Liver (tissue), 8 donors: ENCODE measurements at regions not wholly inside any gene's neighbourhood (a gene's known extent, or its start where the extent isn't known, plus 50 kb on each side); places are given as distances from the start of the nearest gene placed in this dataset.

ENCODE experiments used
- DNase-seq: peaks from one replicate; pipeline ENCODE4 v3.0.0-alpha.2; 2017; ENCODE audit warnings: low spot score
- H3K27ac ChIP-seq, 2 donors: one replicate each; pipeline ENCODE4 v1.7.0; 2013; ENCODE audit warnings: inconsistent platforms in 2 of 2, low read length in 2 of 2, control low read depth in 1 of 2, low read depth in 1 of 2, mild to moderate bottlenecking in 1 of 2
- H3K27me3 ChIP-seq, 4 donors: one replicate each; pipeline versions ENCODE4 v1.6.1 to v1.7.0; 2013; ENCODE audit warnings: low read length in 3 of 4, inconsistent platforms in 1 of 4, mild to moderate bottlenecking in 1 of 4, moderate library complexity in 1 of 4; ENCODE audit not compliant: control insufficient read depth in 4 of 4, insufficient read depth in 4 of 4
- H3K36me3 ChIP-seq, 4 donors: one replicate each; pipeline versions ENCODE4 v1.6.1 to v1.7.0; 2013; ENCODE audit warnings: low read length in 3 of 4, mild to moderate bottlenecking in 3 of 4, low read depth in 1 of 4, moderate library complexity in 1 of 4; ENCODE audit not compliant: control insufficient read depth in 4 of 4, insufficient read depth in 3 of 4
- H3K4me1 ChIP-seq, 4 donors: one replicate each; pipeline versions ENCODE4 v1.6.1 to v1.7.0; 2013; ENCODE audit warnings: low read length in 3 of 4, mild to moderate bottlenecking in 3 of 4, moderate library complexity in 1 of 4; ENCODE audit not compliant: control insufficient read depth in 4 of 4, insufficient read depth in 4 of 4
- H3K4me3 ChIP-seq, 3 donors: one replicate each; pipeline versions ENCODE4 v1.6.1 to v1.7.0; 2013; ENCODE audit warnings: low read length in 3 of 3, control low read depth in 1 of 3, low read depth in 1 of 3, mild to moderate bottlenecking in 1 of 3
- H3K9ac ChIP-seq, 2 donors: one replicate each; pipeline ENCODE4 v1.7.0; 2013; ENCODE audit warnings: low read length in 2 of 2, mild to moderate bottlenecking in 2 of 2, moderate library complexity in 2 of 2, control low read depth in 1 of 2, low read depth in 1 of 2
- H3K9me3 ChIP-seq, 4 donors: one replicate each; pipeline versions ENCODE4 v1.6.1 to v1.7.0; 2013; ENCODE audit warnings: low read length in 3 of 4; ENCODE audit not compliant: control insufficient read depth in 4 of 4
- EGR1 ChIP-seq, 2 donors: IDR thresholded peaks; 2 replicates each; pipeline ENCODE4 v1.6.1; 2016 to 2018; ENCODE audit warnings: antibody characterized with exemption in 2 of 2, low read depth in 2 of 2
- FOXA1 ChIP-seq: IDR thresholded peaks from 2 replicates; pipeline ENCODE4 v1.6.1; 2016; ENCODE audit warnings: antibody characterized with exemption
- FOXA2 ChIP-seq: IDR thresholded peaks from 2 replicates; pipeline ENCODE4 v1.6.1; 2016; ENCODE audit warnings: antibody characterized with exemption
- GABPA ChIP-seq, 2 donors: IDR thresholded peaks in 1 of 2; conservative IDR thresholded peaks in 1 of 2; 2 replicates each; pipeline ENCODE4 v1.6.1; 2016; ENCODE audit warnings: antibody characterized with exemption in 2 of 2, mild to moderate bottlenecking in 1 of 2, moderate library complexity in 1 of 2
- HNF4A ChIP-seq, 2 donors: conservative IDR thresholded peaks; 2 replicates each; pipeline ENCODE4 v1.6.1; 2016; ENCODE audit warnings: antibody characterized with exemption in 2 of 2, mild to moderate bottlenecking in 2 of 2
- HNF4G ChIP-seq: IDR thresholded peaks from 2 replicates; pipeline ENCODE4 v1.6.1; 2016; ENCODE audit warnings: antibody characterized with exemption
- JUND ChIP-seq, 2 donors: IDR thresholded peaks; 2 replicates each; pipeline ENCODE4 v1.6.1; 2016; ENCODE audit warnings: antibody characterized with exemption in 2 of 2
- MAX ChIP-seq: IDR thresholded peaks from 2 replicates; pipeline ENCODE4 v1.6.1; 2016; ENCODE audit warnings: antibody characterized with exemption
- NR2F2 ChIP-seq: IDR thresholded peaks from 2 replicates; pipeline ENCODE4 v1.6.1; 2016; ENCODE audit warnings: antibody characterized with exemption
- RAD21 ChIP-seq, 2 donors: IDR thresholded peaks; 2 replicates each; pipeline ENCODE4 v1.6.1; 2016; ENCODE audit warnings: antibody characterized with exemption in 2 of 2, mild to moderate bottlenecking in 2 of 2
- RXRA ChIP-seq, 2 donors: IDR thresholded peaks; 2 replicates each; pipeline ENCODE4 v1.6.1; 2017 to 2018; ENCODE audit warnings: antibody characterized with exemption in 2 of 2, mild to moderate bottlenecking in 1 of 2
- SP1 ChIP-seq: IDR thresholded peaks from 2 replicates; pipeline ENCODE4 v1.6.1; 2018; ENCODE audit warnings: antibody characterized with exemption, mild to moderate bottlenecking
- TAF1 ChIP-seq: conservative IDR thresholded peaks from 2 replicates; pipeline ENCODE4 v1.6.1; 2016; ENCODE audit warnings: antibody characterized with exemption, mild to moderate bottlenecking
- YY1 ChIP-seq: IDR thresholded peaks from 2 replicates; pipeline ENCODE4 v1.6.1; 2016; ENCODE audit warnings: antibody characterized with exemption, mild to moderate bottlenecking
- ZBTB33 ChIP-seq: IDR thresholded peaks from 2 replicates; pipeline ENCODE4 v1.6.1; 2016; ENCODE audit warnings: antibody characterized with exemption
- WGBS: extraction: QIAGEN DNeasy Blood & Tissue Kit; methylation state at CpG from one replicate; pipeline ENCODE4 v1.1.7; 2013; 5-methylcytosine and 5-hydroxymethylcytosine counted together
- TF ChIP-seq, protein P1 (sequence below): fragments of 150-350 bp; IDR thresholded peaks from 2 replicates; pipeline ENCODE4 v1.5.1; 2017; ENCODE audit warnings: improper control_type of control experiment, low read depth, low read length; ENCODE audit not compliant: missing input control
- TF ChIP-seq, protein P2 (sequence below): IDR thresholded peaks from 2 replicates; pipeline ENCODE4 v1.6.1; 2016; ENCODE audit warnings: antibody characterized with exemption
- TF ChIP-seq, protein P3 (sequence below): IDR thresholded peaks from 2 replicates; pipeline ENCODE4 v1.6.1; 2016; ENCODE audit warnings: antibody characterized with exemption, mild to moderate bottlenecking
- donor health status: healthy.
- donor health status: healthy.
- donor health status: healthy.
- donor health status: healthy.
- donor health status: healthy.

- TF ChIP-seq HNF4A (conservative IDR thresholded peaks at IDR 0.05): no peak
- no peak for TF ChIP-seq FOXA1
- TF ChIP-seq NR2F2: no peak
- TF ChIP-seq YY1: no peak
- no peak for TF ChIP-seq JUND (IDR thresholded peaks at IDR 0.05)
- TF ChIP-seq RAD21 (IDR thresholded peaks at IDR 0.05): no peak
Observed at GRCh38 chr4:147056940-147057610, 111.4 kb upstream of the TTC29 start (continued).

GRCh38 chr4:147057611-147058190 is 112.0 kb upstream of the TTC29 start:
- H3K9me3 ChIP-seq: no peaks in the 10 kb centered on the region
- H3K4me1 ChIP-seq: no peaks in the 10 kb centered on the region
- peak overlapping the region; percentile 17 to 66 for H3K9ac ChIP-seq
- H3K4me3 ChIP-seq: peak overlapping the region; percentile 15 to 55 (median 36)
- H3K36me3 ChIP-seq: no peaks in the 10 kb centered on the region
- no peak overlapping the region for H3K27ac ChIP-seq
- TF ChIP-seq FOXA1: no peak
- TF ChIP-seq, protein P1, sequence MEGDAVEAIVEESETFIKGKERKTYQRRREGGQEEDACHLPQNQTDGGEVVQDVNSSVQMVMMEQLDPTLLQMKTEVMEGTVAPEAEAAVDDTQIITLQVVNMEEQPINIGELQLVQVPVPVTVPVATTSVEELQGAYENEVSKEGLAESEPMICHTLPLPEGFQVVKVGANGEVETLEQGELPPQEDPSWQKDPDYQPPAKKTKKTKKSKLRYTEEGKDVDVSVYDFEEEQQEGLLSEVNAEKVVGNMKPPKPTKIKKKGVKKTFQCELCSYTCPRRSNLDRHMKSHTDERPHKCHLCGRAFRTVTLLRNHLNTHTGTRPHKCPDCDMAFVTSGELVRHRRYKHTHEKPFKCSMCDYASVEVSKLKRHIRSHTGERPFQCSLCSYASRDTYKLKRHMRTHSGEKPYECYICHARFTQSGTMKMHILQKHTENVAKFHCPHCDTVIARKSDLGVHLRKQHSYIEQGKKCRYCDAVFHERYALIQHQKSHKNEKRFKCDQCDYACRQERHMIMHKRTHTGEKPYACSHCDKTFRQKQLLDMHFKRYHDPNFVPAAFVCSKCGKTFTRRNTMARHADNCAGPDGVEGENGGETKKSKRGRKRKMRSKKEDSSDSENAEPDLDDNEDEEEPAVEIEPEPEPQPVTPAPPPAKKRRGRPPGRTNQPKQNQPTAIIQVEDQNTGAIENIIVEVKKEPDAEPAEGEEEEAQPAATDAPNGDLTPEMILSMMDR: no peak
- TF ChIP-seq, protein P2, sequence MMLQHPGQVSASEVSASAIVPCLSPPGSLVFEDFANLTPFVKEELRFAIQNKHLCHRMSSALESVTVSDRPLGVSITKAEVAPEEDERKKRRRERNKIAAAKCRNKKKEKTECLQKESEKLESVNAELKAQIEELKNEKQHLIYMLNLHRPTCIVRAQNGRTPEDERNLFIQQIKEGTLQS: no peak
- TF ChIP-seq ZBTB33: no peak
- TF ChIP-seq EGR1 (IDR thresholded peaks at IDR 0.05; ENCODE audit: low read depth in 2 of 2): no peak
- no peak for TF ChIP-seq YY1
- TF ChIP-seq NR2F2: no peak
- no peak for TF ChIP-seq GABPA (IDR thresholded peaks at IDR 0.05 in 1 of 2, conservative IDR thresholded peaks at IDR 0.05 in 1 of 2)
- no peak for TF ChIP-seq RAD21 (IDR thresholded peaks at IDR 0.05)
- no peak for TF ChIP-seq TAF1
- TF ChIP-seq FOXA2: no peak
- no peak for TF ChIP-seq JUND (IDR thresholded peaks at IDR 0.05)
- no peak for TF ChIP-seq HNF4A (conservative IDR thresholded peaks at IDR 0.05)
- no peak for TF ChIP-seq SP1
- no peak for TF ChIP-seq MAX
- TF ChIP-seq HNF4G: no peak
- no peak for TF ChIP-seq RXRA (IDR thresholded peaks at IDR 0.05)
- TF ChIP-seq, protein P3, sequence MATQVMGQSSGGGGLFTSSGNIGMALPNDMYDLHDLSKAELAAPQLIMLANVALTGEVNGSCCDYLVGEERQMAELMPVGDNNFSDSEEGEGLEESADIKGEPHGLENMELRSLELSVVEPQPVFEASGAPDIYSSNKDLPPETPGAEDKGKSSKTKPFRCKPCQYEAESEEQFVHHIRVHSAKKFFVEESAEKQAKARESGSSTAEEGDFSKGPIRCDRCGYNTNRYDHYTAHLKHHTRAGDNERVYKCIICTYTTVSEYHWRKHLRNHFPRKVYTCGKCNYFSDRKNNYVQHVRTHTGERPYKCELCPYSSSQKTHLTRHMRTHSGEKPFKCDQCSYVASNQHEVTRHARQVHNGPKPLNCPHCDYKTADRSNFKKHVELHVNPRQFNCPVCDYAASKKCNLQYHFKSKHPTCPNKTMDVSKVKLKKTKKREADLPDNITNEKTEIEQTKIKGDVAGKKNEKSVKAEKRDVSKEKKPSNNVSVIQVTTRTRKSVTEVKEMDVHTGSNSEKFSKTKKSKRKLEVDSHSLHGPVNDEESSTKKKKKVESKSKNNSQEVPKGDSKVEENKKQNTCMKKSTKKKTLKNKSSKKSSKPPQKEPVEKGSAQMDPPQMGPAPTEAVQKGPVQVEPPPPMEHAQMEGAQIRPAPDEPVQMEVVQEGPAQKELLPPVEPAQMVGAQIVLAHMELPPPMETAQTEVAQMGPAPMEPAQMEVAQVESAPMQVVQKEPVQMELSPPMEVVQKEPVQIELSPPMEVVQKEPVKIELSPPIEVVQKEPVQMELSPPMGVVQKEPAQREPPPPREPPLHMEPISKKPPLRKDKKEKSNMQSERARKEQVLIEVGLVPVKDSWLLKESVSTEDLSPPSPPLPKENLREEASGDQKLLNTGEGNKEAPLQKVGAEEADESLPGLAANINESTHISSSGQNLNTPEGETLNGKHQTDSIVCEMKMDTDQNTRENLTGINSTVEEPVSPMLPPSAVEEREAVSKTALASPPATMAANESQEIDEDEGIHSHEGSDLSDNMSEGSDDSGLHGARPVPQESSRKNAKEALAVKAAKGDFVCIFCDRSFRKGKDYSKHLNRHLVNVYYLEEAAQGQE: no peak
- 56% methylated on average over 7 of the region's 7 CpGs for WGBS
- DNase-seq: no peak
- peaks cover 0 to 1% (median 0%) of the 10 kb centered on the region in 4 donors for H3K27me3 ChIP-seq
